Prostate gland (tissue), 2 donors: ENCODE measurements at regions not wholly inside any gene's neighbourhood (a gene's known extent, or its start where the extent isn't known, plus 50 kb on each side); places are given as distances from the start of the nearest gene placed in this dataset.

Experiments used
- POLR2A ChIP-seq: fragments of 450-650 bp; IDR thresholded peaks from one replicate; pipeline ENCODE4 v1.6.1; 2016; ENCODE audit warnings: antibody characterized with exemption, mild to moderate bottlenecking
- POLR2AphosphoS5 ChIP-seq: sonication (generic); formaldehyde crosslinking; IDR thresholded peaks from one replicate; pipeline ENCODE4 v1.6.1; 2017; ENCODE audit warnings: antibody characterized with exemption
- TF ChIP-seq, protein P1 (sequence below), 4 experiments: fragments of 200-600 bp in 2 of 4; fragments of 450-650 bp in 2 of 4; sonication (generic) in 2 of 4; IDR thresholded peaks; 1 replicate in 3 of 4; 2 replicates in 1 of 4; pipeline ENCODE4 v1.5.1; 2016 to 2019; ENCODE audit warnings: antibody characterized with exemption in 4 of 4, mild to moderate bottlenecking in 2 of 4, moderate library complexity in 2 of 4

DNA sequence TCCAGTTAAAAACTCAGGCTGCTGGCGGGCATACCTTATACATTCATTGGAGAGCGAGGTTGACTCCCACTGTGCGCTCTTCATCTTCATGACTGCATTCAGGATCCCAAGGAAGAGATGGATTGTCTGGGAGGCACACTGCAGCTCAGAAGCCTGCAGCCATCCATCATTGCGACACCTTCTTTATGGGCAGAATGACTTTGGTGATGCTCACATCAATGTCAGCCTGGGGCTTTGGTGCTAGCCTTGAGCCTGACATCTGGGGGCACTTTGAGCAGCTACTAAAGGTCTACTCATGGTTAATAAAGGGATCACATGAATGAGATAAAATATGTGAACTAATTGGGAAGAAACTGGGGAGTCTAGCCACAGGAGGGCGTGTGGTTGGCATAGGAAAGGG lies 229.3 kb downstream of the PRDM2 start:
- TF ChIP-seq, protein P1, sequence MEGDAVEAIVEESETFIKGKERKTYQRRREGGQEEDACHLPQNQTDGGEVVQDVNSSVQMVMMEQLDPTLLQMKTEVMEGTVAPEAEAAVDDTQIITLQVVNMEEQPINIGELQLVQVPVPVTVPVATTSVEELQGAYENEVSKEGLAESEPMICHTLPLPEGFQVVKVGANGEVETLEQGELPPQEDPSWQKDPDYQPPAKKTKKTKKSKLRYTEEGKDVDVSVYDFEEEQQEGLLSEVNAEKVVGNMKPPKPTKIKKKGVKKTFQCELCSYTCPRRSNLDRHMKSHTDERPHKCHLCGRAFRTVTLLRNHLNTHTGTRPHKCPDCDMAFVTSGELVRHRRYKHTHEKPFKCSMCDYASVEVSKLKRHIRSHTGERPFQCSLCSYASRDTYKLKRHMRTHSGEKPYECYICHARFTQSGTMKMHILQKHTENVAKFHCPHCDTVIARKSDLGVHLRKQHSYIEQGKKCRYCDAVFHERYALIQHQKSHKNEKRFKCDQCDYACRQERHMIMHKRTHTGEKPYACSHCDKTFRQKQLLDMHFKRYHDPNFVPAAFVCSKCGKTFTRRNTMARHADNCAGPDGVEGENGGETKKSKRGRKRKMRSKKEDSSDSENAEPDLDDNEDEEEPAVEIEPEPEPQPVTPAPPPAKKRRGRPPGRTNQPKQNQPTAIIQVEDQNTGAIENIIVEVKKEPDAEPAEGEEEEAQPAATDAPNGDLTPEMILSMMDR (IDR thresholded peaks at IDR 0.05) = no peak
- TF ChIP-seq POLR2A (no peak), POLR2AphosphoS5 (no peak)
